ENCODE measurements at regions not wholly inside any gene's neighbourhood (a gene's known extent, or its start where the extent isn't known, plus 50 kb on each side); places are given as distances from the start of the nearest gene placed in this dataset.

GRCh38 chr3:153976891-153977554, 144.2 kb upstream of the ARHGEF26 start:
- in situ Hi-C loops (cut with MboI) (no loop called here), intact Hi-C loops (cut with micrococcal nuclease; ENCODE audit: unreplicated experiment) (loop anchor here (10.0 kb wide), 1 partner anchor 352 kb away; no protein-coding TSS in a partner anchor)
- H3K79me2 ChIP-seq (ENCODE audit: control insufficient read depth, insufficient read depth, low read length) = no peaks in the 10 kb centered on the region
- no peak for FAIRE-seq
- 57% methylated on average over 2 of the region's 2 CpGs for WGBS (ENCODE audit: insufficient coverage, insufficient replicate concordance, low lambda C conversion rate, missing lambda C conversion rate)
- no peak overlapping the region for H3K9ac ChIP-seq (ENCODE audit: control insufficient read depth, insufficient read depth, low read length)
- ChIA-PET SMC1A (ENCODE audit: uncharacterized antibody, unreplicated experiment) (no interaction called here), POLR2A (no interaction called here), CTCF (interaction anchor here (0.6 to 1.0 kb wide), 2 partner anchors 142 to 411 kb away, joined by 3 to 5 read pairs; no protein-coding TSS in a partner anchor), RAD21 (ENCODE audit: unreplicated experiment) (no interaction called here)
- H3K9me3 ChIP-seq (replicated peaks; ENCODE audit: control insufficient read depth, insufficient read depth, low read length) = no peaks in the 10 kb centered on the region
- H3K4me1 ChIP-seq (ENCODE audit: control insufficient read depth, insufficient read depth, low read length) = peaks cover 25% of the 10 kb centered on the region
- H3K27ac ChIP-seq (ENCODE audit: control insufficient read depth, insufficient read depth) = no peak overlapping the region
- H2AFZ ChIP-seq (ENCODE audit: control insufficient read depth, low read depth, low read length) = no peak overlapping the region
- H3K4me2 ChIP-seq (ENCODE audit: control insufficient read depth, insufficient read depth) = no peak overlapping the region
- no peaks in the 10 kb centered on the region for H3K27me3 ChIP-seq (replicated peaks in 1 of 2; ENCODE audit: control insufficient read depth in 2 of 2, insufficient read depth in 2 of 2, low read length in 1 of 2)
- ATAC-seq = no peak
- no peaks in the 10 kb centered on the region for H4K20me1 ChIP-seq (ENCODE audit: control insufficient read depth, insufficient read depth)
- no TSS peak for BruUV-seq (replicated peaks)
- no peak for DNase-seq (ENCODE audit: low read depth, low spot score)
- no peak for TF ChIP-seq FOS (IDR thresholded peaks at IDR 0.05; ENCODE audit: borderline replicate concordance, extremely low read depth, insufficient read length)
- H3K4me3 ChIP-seq = no peak overlapping the region
- H3K36me3 ChIP-seq (ENCODE audit: control insufficient read depth in 2 of 2, insufficient read depth in 2 of 2, low read length in 1 of 2) = no peaks in the 10 kb centered on the region

DNA sequence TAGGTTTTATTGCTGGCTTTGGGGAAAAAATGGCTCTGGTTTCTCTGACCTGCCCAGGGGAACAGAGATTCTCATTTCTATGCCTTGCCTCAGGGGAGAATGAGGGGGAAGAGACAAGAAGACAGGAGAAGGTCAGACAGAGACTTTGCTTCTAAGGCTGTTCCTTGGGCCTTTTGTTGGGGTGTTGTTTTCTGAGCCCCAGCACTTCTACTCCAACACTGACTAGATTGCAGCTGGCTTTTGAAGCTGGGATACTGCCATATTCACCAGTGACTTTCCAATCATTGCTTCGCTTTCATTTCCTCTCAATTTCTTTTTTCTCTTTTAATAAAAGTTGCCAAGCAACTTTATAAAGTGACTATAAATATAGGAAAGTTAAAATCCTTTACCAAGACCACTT, 143.2 kb upstream of the ARHGEF26 start:
- no peak overlapping the region for H3K27ac ChIP-seq (ENCODE audit: control insufficient read depth, insufficient read depth)
- H3K9ac ChIP-seq (ENCODE audit: control insufficient read depth, insufficient read depth, low read length) = no peak overlapping the region
- no TSS peak for BruUV-seq (replicated peaks)
- SMC1A ChIA-PET (ENCODE audit: uncharacterized antibody, unreplicated experiment) = no interaction called here
- no peak overlapping the region for H3K4me3 ChIP-seq
- H3K36me3 ChIP-seq (ENCODE audit: control insufficient read depth in 2 of 2, insufficient read depth in 2 of 2, low read length in 1 of 2) = no peaks in the 10 kb centered on the region
- H3K27me3 ChIP-seq (replicated peaks in 1 of 2; ENCODE audit: control insufficient read depth in 2 of 2, insufficient read depth in 2 of 2, low read length in 1 of 2) = no peaks in the 10 kb centered on the region
- POLR2A ChIA-PET = no interaction called here
- CTCF ChIA-PET = no interaction called here
- 4% methylated on average over 1 of the region's 1 CpG for WGBS (ENCODE audit: insufficient coverage, insufficient replicate concordance, low lambda C conversion rate, missing lambda C conversion rate)
- DNase-seq (ENCODE audit: low read depth, low spot score) (no peak), FAIRE-seq (no peak), ATAC-seq (no peak)
- H3K4me1 ChIP-seq (ENCODE audit: control insufficient read depth, insufficient read depth, low read length) = peaks cover 20% of the 10 kb centered on the region
- no peak overlapping the region for H2AFZ ChIP-seq (ENCODE audit: control insufficient read depth, low read depth, low read length)
- TF ChIP-seq MEF2A (IDR thresholded peaks at IDR 0.05; ENCODE audit: insufficient read depth, low read depth, low read length) (no peak), EZH2 (IDR thresholded peaks at IDR 0.05; ENCODE audit: borderline replicate concordance, control insufficient read depth, low read depth, low read length) (no peak)
- TF ChIP-seq, protein P1, sequence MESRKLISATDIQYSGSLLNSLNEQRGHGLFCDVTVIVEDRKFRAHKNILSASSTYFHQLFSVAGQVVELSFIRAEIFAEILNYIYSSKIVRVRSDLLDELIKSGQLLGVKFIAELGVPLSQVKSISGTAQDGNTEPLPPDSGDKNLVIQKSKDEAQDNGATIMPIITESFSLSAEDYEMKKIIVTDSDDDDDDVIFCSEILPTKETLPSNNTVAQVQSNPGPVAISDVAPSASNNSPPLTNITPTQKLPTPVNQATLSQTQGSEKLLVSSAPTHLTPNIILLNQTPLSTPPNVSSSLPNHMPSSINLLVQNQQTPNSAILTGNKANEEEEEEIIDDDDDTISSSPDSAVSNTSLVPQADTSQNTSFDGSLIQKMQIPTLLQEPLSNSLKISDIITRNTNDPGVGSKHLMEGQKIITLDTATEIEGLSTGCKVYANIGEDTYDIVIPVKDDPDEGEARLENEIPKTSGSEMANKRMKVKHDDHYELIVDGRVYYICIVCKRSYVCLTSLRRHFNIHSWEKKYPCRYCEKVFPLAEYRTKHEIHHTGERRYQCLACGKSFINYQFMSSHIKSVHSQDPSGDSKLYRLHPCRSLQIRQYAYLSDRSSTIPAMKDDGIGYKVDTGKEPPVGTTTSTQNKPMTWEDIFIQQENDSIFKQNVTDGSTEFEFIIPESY (IDR thresholded peaks at IDR 0.05) = no peak
- TF ChIP-seq, protein P2, sequence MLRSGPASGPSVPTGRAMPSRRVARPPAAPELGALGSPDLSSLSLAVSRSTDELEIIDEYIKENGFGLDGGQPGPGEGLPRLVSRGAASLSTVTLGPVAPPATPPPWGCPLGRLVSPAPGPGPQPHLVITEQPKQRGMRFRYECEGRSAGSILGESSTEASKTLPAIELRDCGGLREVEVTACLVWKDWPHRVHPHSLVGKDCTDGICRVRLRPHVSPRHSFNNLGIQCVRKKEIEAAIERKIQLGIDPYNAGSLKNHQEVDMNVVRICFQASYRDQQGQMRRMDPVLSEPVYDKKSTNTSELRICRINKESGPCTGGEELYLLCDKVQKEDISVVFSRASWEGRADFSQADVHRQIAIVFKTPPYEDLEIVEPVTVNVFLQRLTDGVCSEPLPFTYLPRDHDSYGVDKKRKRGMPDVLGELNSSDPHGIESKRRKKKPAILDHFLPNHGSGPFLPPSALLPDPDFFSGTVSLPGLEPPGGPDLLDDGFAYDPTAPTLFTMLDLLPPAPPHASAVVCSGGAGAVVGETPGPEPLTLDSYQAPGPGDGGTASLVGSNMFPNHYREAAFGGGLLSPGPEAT (IDR thresholded peaks at IDR 0.05; ENCODE audit: low read depth) = no peak
- no peaks in the 10 kb centered on the region for H3K79me2 ChIP-seq (ENCODE audit: control insufficient read depth, insufficient read depth, low read length)
- RAD21 ChIA-PET (ENCODE audit: unreplicated experiment) = no interaction called here
- H4K20me1 ChIP-seq (ENCODE audit: control insufficient read depth, insufficient read depth) = no peaks in the 10 kb centered on the region
- H3K9me3 ChIP-seq (replicated peaks; ENCODE audit: control insufficient read depth, insufficient read depth, low read length) = no peaks in the 10 kb centered on the region
- intact Hi-C loops (cut with micrococcal nuclease; ENCODE audit: unreplicated experiment) = loop anchor here (10.0 kb wide), 1 partner anchor 353 kb away; no protein-coding TSS in a partner anchor
- H3K4me2 ChIP-seq (ENCODE audit: control insufficient read depth, insufficient read depth) = no peak overlapping the region
- in situ Hi-C loops (cut with MboI) = no loop called here

All from GM12878 (cell line).